ENCODE measurements at regions not wholly inside any gene's neighbourhood (a gene's known extent, or its start where the extent isn't known, plus 50 kb on each side); places are given as distances from the start of the nearest gene placed in this dataset.

DNA sequence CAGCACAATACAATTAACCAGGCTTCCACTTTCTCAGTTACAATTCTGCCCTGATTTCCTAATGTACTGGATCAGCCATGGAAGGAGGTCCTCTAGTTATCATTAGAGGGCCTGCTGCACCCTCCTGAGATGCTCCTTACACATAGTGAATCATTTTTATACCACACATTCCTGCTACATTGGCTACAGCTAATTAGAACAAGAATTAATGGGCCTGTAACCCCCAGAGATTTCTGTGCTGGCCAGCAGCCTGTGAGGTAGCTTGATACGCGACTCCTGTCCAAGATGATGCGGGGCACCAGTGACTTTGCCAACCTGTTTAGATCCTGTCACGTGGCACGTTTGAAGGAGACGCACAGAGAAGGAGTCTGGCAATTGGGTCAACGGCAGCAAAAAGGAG lies 422.8 kb downstream of the EPM2A start:
- no peak for DNase-seq (ENCODE audit: low read depth)
- TF ChIP-seq, protein P1, sequence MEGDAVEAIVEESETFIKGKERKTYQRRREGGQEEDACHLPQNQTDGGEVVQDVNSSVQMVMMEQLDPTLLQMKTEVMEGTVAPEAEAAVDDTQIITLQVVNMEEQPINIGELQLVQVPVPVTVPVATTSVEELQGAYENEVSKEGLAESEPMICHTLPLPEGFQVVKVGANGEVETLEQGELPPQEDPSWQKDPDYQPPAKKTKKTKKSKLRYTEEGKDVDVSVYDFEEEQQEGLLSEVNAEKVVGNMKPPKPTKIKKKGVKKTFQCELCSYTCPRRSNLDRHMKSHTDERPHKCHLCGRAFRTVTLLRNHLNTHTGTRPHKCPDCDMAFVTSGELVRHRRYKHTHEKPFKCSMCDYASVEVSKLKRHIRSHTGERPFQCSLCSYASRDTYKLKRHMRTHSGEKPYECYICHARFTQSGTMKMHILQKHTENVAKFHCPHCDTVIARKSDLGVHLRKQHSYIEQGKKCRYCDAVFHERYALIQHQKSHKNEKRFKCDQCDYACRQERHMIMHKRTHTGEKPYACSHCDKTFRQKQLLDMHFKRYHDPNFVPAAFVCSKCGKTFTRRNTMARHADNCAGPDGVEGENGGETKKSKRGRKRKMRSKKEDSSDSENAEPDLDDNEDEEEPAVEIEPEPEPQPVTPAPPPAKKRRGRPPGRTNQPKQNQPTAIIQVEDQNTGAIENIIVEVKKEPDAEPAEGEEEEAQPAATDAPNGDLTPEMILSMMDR (IDR thresholded peaks at IDR 0.05; ENCODE audit: insufficient read depth, low read length) = no peak
- no peak overlapping the region for H3K4me3 ChIP-seq (ENCODE audit: low read depth, low read length)

DNA sequence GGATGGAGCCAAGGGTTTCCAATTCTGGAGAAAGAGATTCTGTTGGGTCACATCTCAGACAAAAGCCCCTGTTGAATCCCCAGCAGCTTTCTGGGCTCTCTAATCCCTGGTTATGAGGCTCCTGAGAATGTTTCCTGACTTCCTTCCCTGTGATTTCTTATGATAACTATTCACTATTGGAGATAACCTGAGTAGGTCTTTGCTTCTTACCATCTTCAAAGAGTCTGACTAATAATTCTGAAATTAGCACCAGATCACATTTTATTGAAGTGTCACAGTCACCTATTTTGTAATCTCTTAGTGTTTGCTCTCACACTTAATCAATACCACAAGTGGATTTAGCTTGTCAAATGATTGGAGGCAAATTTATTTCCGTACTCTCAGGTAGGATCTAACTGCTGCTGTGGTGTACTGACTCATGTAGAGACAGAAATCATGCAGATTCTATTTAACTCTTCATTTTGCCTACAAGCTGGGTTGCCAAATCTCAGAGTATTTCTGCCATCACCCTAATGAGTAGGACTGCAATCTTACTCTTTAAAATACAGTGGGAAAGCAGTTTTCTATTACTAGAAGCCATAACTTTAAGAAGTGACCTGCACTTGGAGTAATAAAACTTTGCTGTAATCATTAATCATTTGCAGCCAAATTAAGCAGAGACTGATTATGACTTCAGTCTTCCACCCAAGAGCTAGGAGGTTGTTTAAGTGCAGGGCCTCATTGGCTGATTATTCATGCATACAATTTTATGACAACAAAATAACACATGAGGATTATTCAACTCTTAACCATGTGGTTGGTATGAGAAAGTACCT lies 422.1 kb downstream of the EPM2A start:
- H3K4me3 ChIP-seq (ENCODE audit: low read depth, low read length) = no peak overlapping the region
- DNase-seq (ENCODE audit: low read depth) = no peak
- TF ChIP-seq, protein P1 (IDR thresholded peaks at IDR 0.05; ENCODE audit: insufficient read depth, low read length) = no peak

- no peak overlapping the region for H3K4me3 ChIP-seq (ENCODE audit: low read depth, low read length)
- TF ChIP-seq, protein P1 (IDR thresholded peaks at IDR 0.05; ENCODE audit: insufficient read depth, low read length) = no peak
- DNase-seq (ENCODE audit: low read depth) = no peak
Measured at GRCh38 chr6:145315982-145316600, 419.2 kb downstream of the EPM2A start.

DNA sequence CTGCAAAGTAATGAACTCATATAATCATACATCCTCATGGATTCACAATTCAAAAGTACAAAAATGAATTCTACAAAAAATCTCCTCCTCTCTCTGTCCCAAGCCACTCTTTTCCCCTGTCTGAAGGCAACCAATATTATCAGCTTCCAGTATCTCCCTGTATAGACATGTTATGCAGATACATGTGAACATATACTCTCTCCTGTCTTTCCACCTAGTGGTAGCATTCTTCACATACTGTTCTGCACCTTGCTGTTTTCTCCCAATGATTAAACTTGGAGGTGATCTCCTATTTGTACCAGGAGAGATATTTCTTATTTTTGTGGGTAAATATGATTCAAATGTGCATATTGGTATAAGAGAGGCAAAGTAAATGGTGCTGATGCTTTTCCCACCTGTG lies 416.4 kb downstream of the EPM2A start:
- DNase-seq (ENCODE audit: low read depth) = no peak
- TF ChIP-seq, protein P1 (IDR thresholded peaks at IDR 0.05; ENCODE audit: insufficient read depth, low read length) = no peak
- H3K4me3 ChIP-seq (ENCODE audit: low read depth, low read length) = no peak overlapping the region

- no peak overlapping the region for H3K4me3 ChIP-seq (ENCODE audit: low read depth, low read length)
- no peak for DNase-seq (ENCODE audit: low read depth)
- TF ChIP-seq, protein P1 (IDR thresholded peaks at IDR 0.05; ENCODE audit: insufficient read depth, low read length) = no peak
Measured at GRCh38 chr6:145319605-145320004, 415.7 kb downstream of the EPM2A start.

DNA sequence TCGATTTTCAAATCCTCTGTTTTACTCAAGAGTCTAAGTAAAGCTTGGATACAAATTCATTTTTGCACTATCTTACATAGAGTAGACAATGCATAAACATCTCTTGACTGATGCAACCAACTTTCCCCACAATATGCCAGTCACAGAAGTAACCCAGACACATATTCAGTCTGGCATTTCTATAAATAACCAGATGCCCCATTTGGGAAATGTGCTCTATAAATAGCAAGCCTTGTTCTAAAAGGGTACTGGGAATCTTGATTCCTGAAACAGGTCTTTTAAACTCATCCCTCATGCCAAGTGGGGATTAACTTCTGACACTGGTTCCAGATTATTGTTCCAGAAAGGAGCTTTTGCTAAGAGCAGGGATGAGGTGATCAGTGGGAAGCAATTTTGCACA lies 411.7 kb downstream of the EPM2A start:
- TF ChIP-seq, protein P1 (IDR thresholded peaks at IDR 0.05; ENCODE audit: insufficient read depth, low read length) = no peak
- no peak for DNase-seq (ENCODE audit: low read depth)

More for the DNA sequence above, 411.7 kb downstream of the EPM2A start:
- no peak overlapping the region for H3K4me3 ChIP-seq (ENCODE audit: low read depth, low read length)

Measured in fibroblast of the aortic adventitia (primary cell).